ENCODE measurements at regions not wholly inside any gene's neighbourhood (a gene's known extent, or its start where the extent isn't known, plus 50 kb on each side); places are given as distances from the start of the nearest gene placed in this dataset.
"Not testable (repeated sequence)": the region's sequence is repeated elsewhere in the genome, so short reads cannot be mapped to it uniquely, and the experiment has no call there.

DNA sequence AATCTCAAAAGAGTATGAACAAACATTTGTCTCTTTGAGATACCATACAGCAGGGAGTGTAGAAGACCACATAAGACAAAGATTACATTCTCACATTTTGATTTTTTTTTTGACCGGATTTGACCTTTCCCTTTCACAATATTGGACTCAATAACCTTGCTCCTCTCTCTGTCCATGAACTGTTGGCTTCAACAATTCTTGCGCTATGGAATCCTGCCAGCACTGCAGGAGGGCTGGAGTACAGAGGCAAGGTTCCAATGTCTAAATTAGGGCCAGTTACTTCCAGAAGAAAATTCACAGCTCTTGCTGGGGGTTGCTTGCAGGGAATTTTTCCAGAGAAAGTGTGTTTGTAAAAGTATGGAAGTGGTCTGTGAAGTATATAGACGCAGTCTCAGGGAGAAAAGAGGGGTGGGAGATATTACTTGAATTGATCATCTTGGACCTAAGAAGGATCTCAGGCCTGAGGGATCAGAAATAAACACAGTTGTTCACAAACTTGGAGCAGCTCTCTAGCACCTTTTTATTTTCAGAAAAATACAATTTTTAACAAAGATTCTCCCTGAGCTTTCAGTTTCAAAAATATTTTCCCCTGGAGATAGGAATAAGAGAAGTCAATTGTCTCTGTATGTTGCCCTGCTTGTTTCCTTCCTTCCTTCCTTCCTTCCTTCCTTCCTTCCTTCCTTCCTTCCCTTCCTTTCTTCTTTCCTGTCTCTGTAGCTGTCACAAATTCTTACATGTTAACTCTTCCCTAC lies 765.9 kb downstream of the BCKDHB start:
- no peak overlapping the region for H3K4me3 ChIP-seq (ENCODE audit: low read depth, low read length)
- TF ChIP-seq, protein P1, sequence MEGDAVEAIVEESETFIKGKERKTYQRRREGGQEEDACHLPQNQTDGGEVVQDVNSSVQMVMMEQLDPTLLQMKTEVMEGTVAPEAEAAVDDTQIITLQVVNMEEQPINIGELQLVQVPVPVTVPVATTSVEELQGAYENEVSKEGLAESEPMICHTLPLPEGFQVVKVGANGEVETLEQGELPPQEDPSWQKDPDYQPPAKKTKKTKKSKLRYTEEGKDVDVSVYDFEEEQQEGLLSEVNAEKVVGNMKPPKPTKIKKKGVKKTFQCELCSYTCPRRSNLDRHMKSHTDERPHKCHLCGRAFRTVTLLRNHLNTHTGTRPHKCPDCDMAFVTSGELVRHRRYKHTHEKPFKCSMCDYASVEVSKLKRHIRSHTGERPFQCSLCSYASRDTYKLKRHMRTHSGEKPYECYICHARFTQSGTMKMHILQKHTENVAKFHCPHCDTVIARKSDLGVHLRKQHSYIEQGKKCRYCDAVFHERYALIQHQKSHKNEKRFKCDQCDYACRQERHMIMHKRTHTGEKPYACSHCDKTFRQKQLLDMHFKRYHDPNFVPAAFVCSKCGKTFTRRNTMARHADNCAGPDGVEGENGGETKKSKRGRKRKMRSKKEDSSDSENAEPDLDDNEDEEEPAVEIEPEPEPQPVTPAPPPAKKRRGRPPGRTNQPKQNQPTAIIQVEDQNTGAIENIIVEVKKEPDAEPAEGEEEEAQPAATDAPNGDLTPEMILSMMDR (IDR thresholded peaks at IDR 0.05; ENCODE audit: borderline replicate concordance, insufficient read depth, low read depth, low read length): no peak

DNA sequence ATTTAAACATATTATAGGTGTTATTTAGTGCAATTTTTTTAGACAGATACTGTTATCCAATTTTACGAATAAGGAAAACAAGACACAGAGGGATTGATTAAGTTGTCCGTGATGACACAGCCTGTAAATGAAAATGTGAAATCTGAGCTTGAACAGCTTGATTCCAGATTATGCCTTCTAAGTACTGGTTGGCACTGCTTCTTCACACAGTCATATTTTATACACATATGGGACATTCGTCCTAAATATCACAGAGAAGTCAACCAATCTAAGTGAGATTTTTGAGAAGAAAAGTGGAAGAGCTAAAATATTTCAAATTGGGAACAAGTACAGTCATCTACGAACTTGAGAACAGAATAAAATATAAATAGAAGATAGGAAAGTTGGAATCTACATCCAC lies 756.3 kb downstream of the BCKDHB start:
- no peak overlapping the region for H3K4me3 ChIP-seq (ENCODE audit: low read depth, low read length)
- TF ChIP-seq, protein P1 (IDR thresholded peaks at IDR 0.05; ENCODE audit: borderline replicate concordance, insufficient read depth, low read depth, low read length): no peak

DNA sequence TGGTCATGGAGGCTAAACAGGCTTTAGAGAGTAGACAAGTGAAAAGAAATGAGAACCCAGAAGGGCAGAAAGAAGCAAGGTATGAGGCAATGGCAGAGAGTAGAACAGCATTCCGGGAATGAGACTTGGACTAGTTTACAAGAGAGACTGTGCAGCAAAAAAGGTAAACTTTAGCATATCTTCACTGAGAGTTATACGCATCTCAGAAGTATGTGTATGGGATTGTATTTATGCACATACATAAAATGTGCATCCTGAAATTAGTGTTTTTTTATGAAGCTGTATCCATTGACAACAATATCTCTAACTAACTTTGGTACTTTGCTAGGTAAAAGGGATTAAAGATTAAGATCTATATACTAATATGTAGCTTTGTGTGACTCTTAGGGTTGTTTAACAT lies 753.6 kb downstream of the BCKDHB start:
- TF ChIP-seq, protein P1 (IDR thresholded peaks at IDR 0.05; ENCODE audit: borderline replicate concordance, insufficient read depth, low read depth, low read length): no peak
- H3K4me3 ChIP-seq (ENCODE audit: low read depth, low read length): no peak overlapping the region

DNA sequence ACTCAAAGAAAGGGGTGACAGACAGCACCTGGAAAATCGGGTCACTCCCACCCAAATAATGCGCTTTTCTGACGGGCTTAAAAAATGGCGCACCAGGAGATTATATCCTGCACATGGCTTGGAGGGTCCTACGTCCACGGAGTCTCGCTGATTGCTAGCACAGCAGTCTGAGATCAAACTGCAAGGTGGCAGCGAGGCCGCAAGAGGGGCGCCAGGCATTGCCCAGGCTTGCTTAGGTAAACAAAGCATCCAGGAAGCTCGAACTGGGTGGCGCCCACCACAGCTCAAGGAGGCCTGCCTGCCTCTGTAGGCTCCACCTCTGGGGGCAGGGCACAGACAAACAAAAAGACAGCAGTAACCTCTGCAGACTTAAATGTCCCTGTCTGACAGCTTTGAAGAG lies 741.5 kb downstream of the BCKDHB start:
- not testable (repeated sequence) for H3K4me3 ChIP-seq (ENCODE audit: low read depth, low read length)

DNA sequence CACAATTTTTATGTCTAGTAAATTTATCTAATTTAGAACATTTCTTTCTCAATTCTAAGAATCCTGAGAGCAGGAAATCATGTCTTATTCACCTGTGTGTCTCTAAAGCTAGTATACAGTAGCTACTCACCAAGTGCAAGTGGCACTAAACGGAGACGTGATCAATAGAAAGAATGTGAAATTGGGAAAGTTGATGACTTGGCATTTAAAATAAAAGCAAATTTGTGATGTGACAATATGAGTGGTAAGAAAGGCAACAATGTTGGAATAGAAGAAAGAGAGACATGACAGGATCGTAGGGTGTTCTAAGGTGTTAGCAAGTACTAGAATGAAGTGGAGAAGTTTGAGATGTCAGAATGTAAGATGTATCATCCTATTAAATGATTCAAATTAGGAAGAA lies 725.9 kb downstream of the BCKDHB start:
- TF ChIP-seq, protein P1 (IDR thresholded peaks at IDR 0.05; ENCODE audit: borderline replicate concordance, insufficient read depth, low read depth, low read length): no peak

DNA sequence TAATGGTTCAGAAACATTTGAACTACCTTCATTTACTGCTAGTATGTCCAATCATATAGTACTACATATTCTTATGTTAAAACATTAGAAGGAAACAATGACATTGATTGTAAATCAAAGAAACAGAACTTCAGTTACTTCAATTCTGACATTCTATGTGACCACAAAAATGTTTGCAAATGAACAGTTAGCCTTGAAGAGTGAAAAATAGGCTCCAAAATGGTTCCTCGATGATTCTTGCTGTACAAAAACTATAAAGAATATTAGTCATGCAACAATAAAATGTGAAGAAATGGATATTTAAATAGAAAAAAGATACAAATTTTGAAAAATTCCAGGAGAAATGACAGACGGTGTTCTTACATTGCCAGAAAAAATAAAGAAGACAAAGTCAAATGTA lies 686.9 kb downstream of the BCKDHB start:
- TF ChIP-seq, protein P1 (IDR thresholded peaks at IDR 0.05; ENCODE audit: borderline replicate concordance, insufficient read depth, low read depth, low read length): no peak
- no peak overlapping the region for H3K4me3 ChIP-seq (ENCODE audit: low read depth, low read length)

More for the DNA sequence above, 725.9 kb downstream of the BCKDHB start:
- no peak overlapping the region for H3K4me3 ChIP-seq (ENCODE audit: low read depth, low read length)

DNA sequence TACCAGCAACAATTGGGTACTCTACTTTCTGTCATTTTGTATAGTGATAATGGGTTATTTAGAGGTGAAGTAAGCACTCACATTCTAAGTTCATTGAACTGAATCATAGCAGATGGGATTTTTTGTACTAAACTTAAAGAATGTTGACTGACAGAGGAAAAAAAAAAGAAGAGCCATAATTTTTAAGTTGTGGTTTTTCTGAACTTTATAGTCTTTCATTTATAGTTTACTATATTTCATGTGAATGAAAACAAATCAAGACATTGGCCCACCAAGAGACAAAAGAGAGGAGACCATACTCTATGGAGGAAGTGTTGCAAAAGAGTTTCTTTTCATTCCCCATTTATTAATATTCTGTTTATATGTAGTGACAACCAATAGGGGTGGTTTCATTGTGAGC lies 685.7 kb downstream of the BCKDHB start:
- TF ChIP-seq, protein P1 (IDR thresholded peaks at IDR 0.05; ENCODE audit: borderline replicate concordance, insufficient read depth, low read depth, low read length): no peak
- H3K4me3 ChIP-seq (ENCODE audit: low read depth, low read length): no peak overlapping the region
